ENCODE measurements at regions not wholly inside any gene's neighbourhood (a gene's known extent, or its start where the extent isn't known, plus 50 kb on each side); places are given as distances from the start of the nearest gene placed in this dataset.
"Not testable (repeated sequence)": the region's sequence is repeated elsewhere in the genome, so short reads cannot be mapped to it uniquely, and the experiment has no call there.

DNA sequence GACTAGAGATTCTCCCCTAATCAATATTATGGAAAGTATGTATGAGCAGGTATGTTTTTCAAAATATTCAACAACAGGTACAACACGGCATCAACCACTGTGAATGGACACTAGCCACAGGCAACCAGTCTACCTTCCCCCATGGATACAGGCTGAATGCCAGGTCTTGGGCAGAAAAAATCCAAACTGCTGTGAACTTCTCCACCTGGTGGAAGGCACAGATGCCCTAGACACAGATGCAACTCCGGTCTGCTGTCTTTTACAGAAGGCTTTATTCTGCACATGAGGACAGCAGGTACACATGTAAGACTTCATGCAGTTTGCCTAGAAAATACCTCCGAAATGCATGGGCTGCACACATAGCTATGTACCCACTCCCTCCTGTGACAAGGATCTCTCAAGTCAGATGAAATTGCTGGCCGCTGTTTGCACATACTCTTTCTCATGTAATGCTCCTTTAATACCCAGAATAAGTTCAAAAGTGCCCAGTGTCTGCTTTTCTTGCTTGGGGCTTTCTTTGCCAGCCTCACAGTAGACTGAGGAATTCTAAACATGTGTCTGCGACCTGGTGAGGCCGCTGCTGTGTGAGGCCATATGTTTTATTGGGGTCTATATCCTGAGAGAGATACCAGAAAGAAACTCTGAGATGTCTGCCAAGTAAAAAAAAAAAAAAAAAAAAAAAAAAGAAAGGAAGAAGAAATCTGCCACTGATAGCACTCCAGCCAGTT lies 325.9 kb downstream of the FOXO1 start:
- no peak for DNase-seq (ENCODE audit: low read depth)

DNA sequence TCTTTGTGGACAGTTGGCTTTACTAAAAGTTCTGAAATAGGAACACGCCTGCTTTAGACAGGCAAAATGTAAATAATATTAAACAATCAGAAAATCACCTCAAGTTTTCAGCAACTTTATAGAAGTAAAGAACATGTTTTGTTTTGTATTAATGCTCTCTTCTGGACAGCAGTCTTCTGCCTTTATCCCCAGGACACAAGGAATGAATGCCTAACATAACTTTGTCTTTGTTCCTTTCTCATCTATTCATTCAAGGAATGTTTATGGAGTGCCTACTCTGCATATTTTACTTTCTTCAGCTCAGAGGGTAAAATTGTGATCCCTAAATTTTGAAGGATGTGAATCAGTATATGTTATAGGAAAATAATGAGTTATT lies 325.4 kb downstream of the FOXO1 start:
- DNase-seq (ENCODE audit: low read depth) = no peak

DNA sequence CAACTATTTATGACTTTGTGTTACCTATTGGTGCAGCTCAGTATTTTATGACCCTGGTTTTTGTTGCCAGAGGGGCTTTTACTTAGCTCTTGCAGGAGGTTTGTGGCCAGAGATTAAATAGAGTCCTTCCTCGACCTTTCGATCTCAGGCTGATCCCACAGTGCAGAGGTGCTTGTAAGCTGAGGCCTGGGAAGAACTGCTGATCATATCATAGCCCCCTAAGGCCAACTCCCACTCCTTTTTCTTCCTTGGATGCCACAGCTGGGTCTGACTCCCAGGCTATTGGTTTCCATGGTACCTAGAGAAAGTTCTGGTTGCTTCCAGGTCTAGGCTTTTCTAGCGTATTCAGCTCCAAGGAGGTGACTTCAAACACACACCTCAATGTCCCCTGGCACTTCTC lies 324.9 kb downstream of the FOXO1 start:
- DNase-seq (ENCODE audit: low read depth) = no peak

DNA sequence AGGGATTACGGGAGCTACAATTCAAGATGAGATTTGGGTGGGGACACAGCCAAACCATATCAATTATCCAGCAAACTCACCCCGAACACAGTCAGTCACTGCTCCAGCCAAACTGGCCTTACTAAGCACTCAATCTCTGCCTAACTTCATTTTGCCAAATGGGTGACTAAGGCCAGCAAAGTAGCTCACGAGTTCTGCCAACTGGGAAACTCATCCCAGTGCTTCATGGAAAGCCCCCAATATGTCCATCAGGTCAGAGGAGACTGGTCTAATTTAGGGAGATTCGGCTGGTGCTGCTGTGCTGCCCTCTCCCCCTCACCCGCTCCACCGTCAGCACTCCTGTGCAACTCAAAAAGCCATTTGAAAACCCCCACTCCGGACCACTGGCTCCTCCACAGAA lies 324.0 kb downstream of the FOXO1 start:
- DNase-seq (ENCODE audit: low read depth) = no peak

DNA sequence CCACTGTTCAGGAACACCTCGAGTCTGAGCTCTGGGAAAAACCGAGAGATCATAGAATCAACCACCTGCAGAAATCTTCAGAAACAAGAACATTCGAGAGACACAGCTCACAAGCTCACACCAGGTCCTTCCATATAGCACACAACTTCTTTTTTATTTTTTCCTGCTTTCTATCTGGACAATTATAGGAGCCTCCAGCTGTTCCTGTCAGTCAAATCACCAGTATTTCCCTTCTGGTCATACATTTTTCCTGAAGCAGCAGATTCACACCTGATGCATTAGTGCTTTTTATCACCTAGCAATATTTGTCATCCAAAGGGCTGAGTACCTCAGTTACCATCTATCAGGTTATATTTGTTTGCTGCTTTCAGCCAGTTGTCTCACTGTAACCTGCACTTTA lies 323.5 kb downstream of the FOXO1 start:
- DNase-seq (ENCODE audit: low read depth) = no peak

DNA sequence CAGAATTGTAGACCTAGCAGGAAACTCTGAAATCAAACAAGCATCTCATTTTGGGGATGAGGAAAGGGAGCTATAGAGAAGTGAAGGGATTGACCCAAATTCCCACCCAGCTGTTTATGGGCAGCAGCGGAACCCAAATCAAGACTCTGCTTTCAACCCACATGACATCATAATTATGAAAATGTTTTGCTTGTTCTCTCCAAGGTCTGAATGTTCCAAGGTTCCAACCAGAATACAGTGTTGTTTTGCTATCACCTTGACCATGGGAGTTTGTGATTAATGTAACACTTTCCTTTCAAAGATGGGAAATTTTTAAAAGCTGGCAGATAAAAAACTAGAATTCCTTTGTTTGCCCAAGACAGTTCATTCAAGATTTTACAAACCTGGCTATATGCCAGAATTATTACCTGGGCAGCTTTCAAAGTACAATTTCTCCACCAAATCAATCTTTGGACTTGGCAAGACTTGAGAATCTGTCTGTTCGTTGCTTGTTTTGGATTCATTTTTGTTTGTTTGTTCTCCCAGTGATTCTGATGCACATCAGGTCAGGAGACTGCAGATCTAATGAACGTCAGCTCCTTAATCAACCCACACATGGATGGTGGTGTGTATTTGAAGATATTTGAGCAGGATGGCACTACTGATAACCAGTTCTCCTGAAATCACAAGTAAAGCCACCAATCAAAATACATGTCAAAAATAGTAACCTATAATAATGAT lies 322.7 kb downstream of the FOXO1 start:
- DNase-seq (ENCODE audit: low read depth) = no peak

DNA sequence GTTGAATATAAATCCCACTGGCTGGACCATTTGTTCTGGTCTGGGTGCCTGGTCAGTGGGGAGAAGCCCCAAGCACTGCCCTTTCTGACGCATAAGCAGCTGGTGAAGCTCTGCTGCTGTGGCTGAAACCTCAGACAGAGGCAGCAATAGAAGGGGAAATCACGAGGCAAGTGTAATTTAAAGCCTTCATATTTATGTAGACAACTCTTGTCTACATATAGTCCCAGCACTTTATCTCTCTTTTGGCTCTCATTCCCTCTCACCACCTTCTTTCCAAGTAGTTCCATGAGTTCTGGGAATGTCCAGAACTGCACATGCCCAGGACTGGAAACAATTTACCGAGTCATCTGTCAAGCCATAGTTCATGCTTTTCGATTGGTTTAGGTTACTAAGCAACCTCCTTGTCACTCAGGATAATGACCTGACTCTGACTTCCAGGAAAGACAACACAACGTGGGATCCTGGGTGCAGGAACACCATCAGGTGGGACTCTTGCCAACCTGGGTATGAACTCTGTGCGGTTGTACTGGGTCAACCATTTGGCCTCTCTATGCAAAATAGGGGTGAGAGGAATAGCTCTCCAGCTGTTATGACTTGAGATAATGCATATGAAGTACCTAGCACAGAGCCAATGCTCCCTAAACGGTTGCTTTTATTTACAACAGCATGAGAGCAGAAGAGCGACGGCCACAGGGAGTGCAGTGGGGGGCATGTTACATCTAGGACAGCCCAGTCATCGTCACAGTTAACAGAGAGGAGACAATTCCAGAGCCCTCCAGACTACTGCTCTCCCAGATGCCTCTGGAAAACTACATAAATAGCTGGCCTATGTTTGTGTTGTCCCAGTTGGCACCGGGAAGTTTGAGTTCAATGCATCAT lies 321.9 kb downstream of the FOXO1 start:
- no peak for DNase-seq (ENCODE audit: low read depth)

DNA sequence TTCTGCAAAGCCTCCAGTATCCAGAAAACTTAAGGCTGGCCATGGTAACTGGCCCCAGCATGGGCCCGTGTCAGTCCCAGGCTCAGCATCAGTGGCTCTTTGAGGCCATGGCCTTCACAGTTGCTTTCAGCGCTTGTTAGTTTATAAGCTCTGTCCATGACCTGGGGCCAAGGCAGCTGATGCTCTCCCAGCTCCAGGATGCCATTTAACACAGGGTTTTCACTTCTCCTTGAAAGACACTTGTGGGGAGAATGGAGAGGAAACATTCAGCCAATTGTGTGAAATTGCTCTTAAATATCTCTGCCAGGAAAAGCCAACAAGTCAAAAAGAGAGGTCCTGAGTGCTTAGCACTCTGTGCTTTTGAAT lies 321.3 kb downstream of the FOXO1 start:
- no peak for DNase-seq (ENCODE audit: low read depth)

DNA sequence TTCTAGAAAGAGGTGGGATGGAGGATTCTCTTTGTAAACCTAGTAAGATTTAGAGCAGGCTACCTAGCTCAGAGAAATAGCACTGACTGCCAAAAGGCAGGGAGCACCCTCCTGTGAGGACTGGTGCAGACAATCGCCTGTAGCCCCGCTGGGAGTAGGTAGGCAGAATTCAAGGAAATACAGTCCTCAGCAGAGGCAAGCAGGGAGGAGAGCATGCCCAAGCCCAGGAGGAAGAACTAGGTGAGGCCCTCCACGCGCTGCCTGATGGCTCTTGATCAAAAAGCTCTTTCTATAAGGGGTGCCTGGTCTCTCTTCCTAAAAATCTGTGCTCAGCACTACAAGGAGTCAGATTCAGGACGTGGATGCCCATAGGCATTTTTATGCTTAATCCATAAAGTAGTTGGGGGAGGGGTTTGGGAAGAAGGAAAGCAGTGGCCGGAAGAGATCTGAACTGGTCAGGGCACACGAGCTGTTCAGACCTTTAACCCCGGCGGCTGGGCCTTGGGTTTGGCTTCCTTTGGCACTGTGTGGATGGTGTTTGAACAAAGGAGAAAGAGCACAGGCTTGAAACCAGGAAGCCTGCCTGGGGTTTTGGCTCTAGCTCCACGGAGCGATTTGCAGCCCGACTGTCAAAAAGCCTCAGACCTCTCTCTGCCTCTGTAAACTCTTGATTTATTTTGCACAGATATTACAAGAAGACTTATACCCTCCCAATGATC lies 320.6 kb downstream of the FOXO1 start:
- no peak for DNase-seq (ENCODE audit: low read depth)

DNA sequence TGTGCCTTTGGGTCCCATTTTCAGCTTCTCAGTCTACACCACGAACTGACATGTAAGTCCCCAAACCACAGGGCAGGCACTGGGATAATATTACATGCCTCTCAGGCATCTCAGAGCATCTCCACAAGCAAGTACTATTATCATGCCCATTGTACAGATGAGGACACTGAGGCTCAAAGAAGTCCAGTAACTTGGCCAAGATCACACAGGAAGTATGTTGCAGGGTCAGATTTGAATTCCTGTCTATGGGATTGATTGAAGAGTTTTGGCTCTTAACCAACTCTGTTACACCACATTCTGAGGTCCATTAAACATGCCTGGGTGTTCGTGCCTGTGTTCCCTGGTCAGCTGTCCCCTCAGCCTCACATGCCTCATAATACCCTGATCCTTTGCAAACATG lies 319.8 kb downstream of the FOXO1 start:
- no peak for DNase-seq (ENCODE audit: low read depth)

DNA sequence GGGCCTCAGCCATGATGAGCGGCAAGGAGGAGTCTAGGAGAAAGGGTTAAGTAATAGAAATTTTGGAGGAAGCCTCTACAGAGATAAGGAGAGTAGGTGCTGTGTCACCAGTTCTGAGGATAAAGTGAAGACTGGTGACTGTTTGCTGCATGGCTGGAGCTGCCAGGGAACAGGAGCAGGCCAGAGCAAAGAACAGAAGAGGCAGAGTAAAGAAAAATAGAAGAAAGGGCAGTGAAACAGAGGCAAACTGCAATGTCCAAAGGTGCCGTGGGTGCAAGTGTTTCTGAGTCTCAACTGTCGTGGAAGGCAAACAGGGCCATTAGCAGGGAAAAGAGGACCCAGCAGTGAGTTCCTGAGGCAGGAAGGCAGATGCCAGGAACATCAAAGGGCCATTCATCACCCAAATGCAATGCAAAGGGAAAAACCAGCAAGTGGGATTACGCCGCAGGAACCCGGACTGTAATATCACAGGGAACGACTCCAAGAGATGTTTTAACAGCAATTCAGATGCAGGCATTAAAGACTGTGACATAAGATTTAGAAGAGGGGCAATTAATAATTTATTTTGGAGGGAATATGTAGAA lies 318.3 kb downstream of the FOXO1 start:
- no peak for DNase-seq (ENCODE audit: low read depth)

DNA sequence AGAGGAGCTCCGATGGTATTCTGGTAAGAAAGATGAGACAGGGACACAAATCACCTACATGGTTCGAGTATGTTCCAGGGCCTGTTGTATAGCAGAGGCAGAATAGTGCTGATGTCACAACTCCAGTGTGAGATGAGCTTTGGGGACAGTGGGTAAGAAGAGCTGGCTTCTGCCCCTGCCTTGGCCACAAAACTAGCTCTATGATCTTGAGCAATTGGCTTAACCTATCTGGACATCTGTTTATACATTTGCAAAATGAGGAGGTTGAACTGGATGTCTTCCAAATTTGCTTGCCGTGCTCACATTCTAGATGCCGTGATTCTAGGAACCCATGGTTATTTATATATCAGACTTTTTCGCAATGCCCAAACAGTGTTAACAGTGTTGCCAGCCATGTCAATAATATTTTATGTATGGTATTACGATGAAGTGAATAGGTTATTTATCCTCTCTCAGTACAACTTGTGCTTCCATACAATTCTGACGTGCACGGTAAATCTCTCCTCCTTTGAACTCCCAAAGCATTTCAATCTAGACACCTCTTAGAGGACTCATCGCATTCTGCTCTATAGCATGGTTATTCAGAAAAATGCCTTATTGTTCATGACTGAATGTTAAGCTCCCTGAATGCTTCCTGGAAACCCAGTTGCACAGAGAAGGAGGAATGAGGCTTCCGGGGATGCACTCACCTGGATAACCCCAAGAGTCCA lies 316.0 kb downstream of the FOXO1 start:
- no peak for DNase-seq (ENCODE audit: low read depth)

DNA sequence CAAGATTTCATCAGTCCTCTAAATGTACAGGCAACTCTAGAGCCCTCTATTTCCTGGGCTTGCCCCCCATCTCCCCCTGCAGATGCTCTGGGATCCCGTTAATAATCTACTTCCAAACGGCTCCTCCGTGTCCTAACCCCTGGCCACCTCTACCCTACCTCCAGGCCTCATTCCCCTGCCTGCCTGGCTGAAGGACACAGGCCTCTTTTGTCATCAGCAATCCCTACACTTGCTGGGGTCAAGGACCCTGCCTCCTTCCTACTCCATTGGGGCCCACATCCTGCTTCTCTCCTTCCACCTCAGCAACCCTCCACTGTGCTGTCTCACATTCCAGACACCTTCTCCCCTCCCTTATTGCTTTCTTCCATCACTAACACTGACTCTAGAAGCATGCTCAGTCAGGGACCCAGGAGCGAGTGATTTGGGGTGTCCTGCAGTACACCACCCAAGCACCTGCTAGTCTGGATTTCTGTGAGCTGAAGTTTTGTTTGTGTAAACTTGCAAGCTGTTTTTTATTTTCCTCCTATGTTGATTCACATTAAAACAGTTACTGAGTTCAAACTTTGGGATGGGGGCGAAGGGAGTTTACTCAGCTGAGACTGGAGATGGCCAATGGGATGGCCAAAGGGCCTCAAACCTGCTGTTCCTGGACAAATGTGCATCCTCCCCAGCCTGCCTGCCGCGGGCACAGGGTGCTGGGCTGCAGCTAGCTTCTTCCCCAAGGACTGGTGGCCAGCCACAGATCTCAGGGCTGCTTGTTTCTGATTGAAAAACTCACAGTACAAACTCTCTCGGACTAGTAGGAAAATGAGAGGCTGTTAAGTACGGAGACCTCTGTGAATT lies 314.7 kb downstream of the FOXO1 start:
- DNase-seq (ENCODE audit: low read depth) = no peak

DNA sequence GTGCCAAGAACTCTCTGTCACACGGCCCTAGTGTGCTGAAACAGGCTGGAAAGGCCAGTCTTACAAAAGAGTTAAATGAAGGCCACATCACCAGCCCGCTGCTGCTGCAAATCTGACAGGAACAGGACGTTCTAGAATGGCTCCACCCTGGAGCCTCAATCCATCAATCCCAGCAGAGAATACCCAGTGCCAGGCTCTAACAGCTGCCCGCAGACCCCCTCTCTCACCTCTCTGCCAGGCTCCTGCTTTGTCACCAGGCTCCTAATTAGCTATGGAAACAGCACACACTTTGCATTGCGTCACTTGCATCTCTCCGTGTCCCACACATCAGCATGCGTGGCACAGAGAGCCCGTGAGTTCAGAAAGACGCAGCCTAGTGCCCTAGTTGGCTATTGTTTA lies 314.1 kb downstream of the FOXO1 start:
- DNase-seq (ENCODE audit: low read depth) = no peak

DNA sequence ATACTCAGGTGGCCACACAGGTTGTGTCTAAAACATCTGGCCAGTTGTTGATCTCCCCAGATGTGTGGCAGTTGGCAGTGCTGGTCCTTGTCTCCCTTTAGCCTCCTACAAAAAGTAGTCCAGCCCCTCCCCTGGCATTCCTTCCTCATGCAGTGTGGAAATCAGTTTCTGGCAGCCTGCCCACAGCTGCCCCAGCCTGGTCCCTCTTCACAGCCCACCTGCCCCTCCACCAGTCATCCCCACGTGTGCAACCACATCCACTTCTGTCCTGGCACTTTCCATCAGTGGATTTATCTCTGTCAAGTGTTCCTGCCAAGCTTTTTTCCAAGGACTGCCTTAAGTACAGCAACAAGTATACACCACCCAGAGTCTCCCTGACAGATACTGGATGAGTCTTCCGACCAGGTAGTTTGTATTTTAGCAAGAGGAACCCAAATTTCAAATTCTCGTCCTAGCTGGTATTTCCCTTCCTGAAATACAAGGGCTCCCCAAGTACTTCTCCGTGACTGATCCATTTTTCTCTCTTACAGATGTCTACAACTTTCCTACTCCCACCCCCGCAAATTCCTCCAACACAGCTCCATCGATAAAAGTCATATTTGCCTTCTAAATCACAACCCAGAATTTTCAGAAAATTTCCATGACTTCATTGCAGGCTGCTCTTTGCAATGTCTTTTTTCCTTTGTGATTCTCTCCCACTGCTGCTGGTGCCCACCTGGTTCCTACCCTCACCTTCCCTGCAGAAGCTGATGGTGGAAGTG lies 313.5 kb downstream of the FOXO1 start:
- DNase-seq (ENCODE audit: low read depth) = no peak

DNA sequence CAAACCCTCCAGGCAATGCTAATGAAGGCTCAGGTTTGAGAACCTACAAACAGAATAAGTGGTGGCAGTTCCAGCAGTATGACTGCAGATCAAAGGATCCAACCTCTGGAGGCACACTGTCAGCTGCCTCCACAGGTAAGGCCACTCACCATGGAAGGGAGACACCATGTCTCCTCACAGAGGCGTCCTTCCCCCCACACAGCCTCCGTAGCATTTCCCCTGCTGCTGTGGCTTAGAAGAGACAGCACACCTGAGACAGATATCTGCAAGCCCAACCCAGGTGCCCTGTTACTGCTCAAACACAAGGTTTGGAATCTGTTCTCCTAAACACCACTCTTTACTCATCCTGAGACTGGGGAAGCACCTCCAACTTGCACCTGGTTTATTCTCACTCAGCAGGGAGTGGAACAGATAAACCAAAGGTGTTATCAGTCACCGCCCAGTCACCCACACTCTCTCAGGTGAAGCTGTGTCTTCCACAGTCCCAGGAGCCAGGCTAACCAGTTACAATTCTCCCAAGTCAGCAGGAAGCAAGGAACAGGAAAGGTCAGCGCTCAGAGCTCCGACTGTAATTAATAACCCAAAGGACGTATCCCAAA lies 311.2 kb downstream of the FOXO1 start:
- no peak for DNase-seq (ENCODE audit: low read depth)

DNA sequence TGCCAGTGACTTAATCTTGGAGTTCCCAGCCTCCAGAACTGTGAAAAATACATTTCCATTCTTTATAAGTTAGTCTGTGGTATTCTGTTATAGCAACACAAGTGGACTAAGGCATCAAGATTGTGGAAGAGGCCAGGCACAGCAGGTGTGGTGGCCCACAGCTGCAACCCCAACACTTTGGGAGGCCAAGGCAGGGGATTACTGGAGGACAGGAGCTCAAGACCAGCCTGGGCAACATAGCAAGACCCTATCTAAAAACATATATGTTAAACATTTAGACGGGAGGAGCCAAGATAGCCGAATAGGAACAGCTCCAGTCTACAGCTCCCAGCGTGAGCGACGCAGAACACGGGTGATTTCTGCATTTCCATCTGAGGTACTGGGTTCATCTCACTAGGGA lies 310.4 kb downstream of the FOXO1 start:
- DNase-seq (ENCODE audit: low read depth) = no peak

DNA sequence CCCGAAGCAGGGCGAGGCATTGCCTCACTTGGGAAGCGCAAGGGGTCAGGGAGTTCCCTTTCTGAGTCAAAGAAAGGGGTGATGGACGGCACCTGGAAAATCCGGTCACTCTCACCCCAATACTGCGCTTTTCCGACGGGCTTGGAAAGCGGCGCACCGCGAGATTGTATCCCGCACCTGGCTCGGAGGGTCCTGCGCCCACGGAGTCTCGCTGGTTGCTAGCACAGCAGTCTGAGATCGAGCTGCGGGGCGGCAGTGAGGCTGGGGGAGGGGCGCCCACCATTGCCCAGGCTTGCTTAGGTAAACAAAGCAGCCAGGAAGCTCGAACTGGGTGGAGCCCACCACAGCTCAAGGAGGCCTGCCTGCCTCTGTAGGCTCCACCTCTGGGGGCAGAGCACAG lies 310.0 kb downstream of the FOXO1 start:
- not testable (repeated sequence) for DNase-seq (ENCODE audit: low read depth)

DNA sequence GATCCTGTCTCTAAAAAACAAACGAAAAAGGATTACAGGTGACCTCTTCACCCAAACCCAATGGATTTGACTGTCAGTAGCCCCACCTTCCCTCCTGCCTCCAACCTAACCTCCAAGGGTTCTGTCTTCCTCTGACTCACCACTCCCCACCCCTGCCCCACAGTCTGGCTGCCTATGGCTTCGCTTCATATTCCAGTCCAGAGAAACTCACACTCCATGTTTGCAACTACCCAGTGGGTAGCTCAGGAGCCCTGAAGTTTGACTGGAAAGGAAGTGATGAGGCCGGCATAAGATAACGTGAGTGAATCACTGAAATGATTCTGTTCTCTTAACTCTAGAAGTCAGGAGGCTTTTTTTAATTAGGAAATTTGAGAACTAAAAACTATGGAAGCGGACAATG lies 303.9 kb downstream of the FOXO1 start:
- no peak for DNase-seq (ENCODE audit: low read depth)

Measured in stimulated activated CD4-positive, alpha-beta T cell treated with anti-CD3 and anti-CD28 coated beads, Interleukin-2, amount 100 ng/mL, for 4 hours (primary cell).